C4-2B (cell line): ENCODE measurements at regions not wholly inside any gene's neighbourhood (a gene's known extent, or its start where the extent isn't known, plus 50 kb on each side); places are given as distances from the start of the nearest gene placed in this dataset.

Source experiments
- CTCF ChIP-seq: fragments of 450-650 bp; conservative IDR thresholded peaks from 2 replicates; pipeline ENCODE4 v1.5.1; 2017; ENCODE audit warnings: mild to moderate bottlenecking
- ZFX ChIP-seq: fragments of 450-650 bp; IDR thresholded peaks from 2 replicates; pipeline ENCODE4 v1.6.1; 2017

- TF ChIP-seq CTCF, result no peak
- TF ChIP-seq ZFX, result no peak
Measured at GRCh38 chr2:71824436-71824835, 323.2 kb downstream of the CYP26B1 start.
